Panc1 (cell line): ENCODE measurements at regions not wholly inside any gene's neighbourhood (a gene's known extent, or its start where the extent isn't known, plus 50 kb on each side); places are given as distances from the start of the nearest gene placed in this dataset.

ENCODE experiments used
- POLR2AphosphoS5 ChIP-seq: IDR thresholded peaks from 2 replicates; pipeline ENCODE4 v1.6.1; 2012; ENCODE audit warnings: mild to moderate bottlenecking, low read depth, low read length, moderate library complexity
- SIN3A ChIP-seq: IDR thresholded peaks from 2 replicates; pipeline ENCODE4 v1.6.1; 2012; ENCODE audit warnings: low read depth, mild to moderate bottlenecking, low read length, moderate library complexity, borderline replicate concordance; ENCODE audit not compliant: insufficient read depth
- TF ChIP-seq, protein P1 (sequence below): fragments of 450-650 bp; IDR thresholded peaks from 2 replicates; pipeline ENCODE4 v1.5.1; 2017; ENCODE audit warnings: mild to moderate bottlenecking
- TF ChIP-seq, protein P2 (sequence below), 2 experiments: IDR thresholded peaks; 2 replicates each; pipeline ENCODE4 v1.6.1; 2011 to 2012; ENCODE audit warnings: low read depth in 2 of 2, control low read depth in 1 of 2, low read length in 1 of 2, mild to moderate bottlenecking in 1 of 2, moderate library complexity in 1 of 2; ENCODE audit not compliant: insufficient read depth in 1 of 2

- TF ChIP-seq POLR2AphosphoS5 (no peak), SIN3A (no peak)
- TF ChIP-seq, protein P1, sequence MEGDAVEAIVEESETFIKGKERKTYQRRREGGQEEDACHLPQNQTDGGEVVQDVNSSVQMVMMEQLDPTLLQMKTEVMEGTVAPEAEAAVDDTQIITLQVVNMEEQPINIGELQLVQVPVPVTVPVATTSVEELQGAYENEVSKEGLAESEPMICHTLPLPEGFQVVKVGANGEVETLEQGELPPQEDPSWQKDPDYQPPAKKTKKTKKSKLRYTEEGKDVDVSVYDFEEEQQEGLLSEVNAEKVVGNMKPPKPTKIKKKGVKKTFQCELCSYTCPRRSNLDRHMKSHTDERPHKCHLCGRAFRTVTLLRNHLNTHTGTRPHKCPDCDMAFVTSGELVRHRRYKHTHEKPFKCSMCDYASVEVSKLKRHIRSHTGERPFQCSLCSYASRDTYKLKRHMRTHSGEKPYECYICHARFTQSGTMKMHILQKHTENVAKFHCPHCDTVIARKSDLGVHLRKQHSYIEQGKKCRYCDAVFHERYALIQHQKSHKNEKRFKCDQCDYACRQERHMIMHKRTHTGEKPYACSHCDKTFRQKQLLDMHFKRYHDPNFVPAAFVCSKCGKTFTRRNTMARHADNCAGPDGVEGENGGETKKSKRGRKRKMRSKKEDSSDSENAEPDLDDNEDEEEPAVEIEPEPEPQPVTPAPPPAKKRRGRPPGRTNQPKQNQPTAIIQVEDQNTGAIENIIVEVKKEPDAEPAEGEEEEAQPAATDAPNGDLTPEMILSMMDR: no peak
- TF ChIP-seq, protein P2, sequence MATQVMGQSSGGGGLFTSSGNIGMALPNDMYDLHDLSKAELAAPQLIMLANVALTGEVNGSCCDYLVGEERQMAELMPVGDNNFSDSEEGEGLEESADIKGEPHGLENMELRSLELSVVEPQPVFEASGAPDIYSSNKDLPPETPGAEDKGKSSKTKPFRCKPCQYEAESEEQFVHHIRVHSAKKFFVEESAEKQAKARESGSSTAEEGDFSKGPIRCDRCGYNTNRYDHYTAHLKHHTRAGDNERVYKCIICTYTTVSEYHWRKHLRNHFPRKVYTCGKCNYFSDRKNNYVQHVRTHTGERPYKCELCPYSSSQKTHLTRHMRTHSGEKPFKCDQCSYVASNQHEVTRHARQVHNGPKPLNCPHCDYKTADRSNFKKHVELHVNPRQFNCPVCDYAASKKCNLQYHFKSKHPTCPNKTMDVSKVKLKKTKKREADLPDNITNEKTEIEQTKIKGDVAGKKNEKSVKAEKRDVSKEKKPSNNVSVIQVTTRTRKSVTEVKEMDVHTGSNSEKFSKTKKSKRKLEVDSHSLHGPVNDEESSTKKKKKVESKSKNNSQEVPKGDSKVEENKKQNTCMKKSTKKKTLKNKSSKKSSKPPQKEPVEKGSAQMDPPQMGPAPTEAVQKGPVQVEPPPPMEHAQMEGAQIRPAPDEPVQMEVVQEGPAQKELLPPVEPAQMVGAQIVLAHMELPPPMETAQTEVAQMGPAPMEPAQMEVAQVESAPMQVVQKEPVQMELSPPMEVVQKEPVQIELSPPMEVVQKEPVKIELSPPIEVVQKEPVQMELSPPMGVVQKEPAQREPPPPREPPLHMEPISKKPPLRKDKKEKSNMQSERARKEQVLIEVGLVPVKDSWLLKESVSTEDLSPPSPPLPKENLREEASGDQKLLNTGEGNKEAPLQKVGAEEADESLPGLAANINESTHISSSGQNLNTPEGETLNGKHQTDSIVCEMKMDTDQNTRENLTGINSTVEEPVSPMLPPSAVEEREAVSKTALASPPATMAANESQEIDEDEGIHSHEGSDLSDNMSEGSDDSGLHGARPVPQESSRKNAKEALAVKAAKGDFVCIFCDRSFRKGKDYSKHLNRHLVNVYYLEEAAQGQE (IDR thresholded peaks at IDR 0.05; ENCODE audit: insufficient read depth in 1 of 2, low read depth in 2 of 2, low read length in 1 of 2): no peak
Observed at GRCh38 chr7:49174396-49174795, 250.0 kb downstream of the CDC14C start.
